Sigmoid colon (tissue), 3 donors: ENCODE measurements at regions not wholly inside any gene's neighbourhood (a gene's known extent, or its start where the extent isn't known, plus 50 kb on each side); places are given as distances from the start of the nearest gene placed in this dataset.

Source experiments
- POLR2A ChIP-seq, 2 donors: fragments of 450-650 bp; IDR thresholded peaks; one replicate each; pipeline ENCODE4 v1.6.1; 2016; ENCODE audit warnings: antibody characterized with exemption in 2 of 2, mild to moderate bottlenecking in 2 of 2, moderate library complexity in 2 of 2
- TF ChIP-seq, protein P1 (sequence below), 4 experiments: fragments of 450-650 bp in 3 of 4; fragments of 200-600 bp in 1 of 4; IDR thresholded peaks; one replicate each; pipeline ENCODE4 v1.5.1; 2016 to 2019; ENCODE audit warnings: antibody characterized with exemption in 4 of 4, mild to moderate bottlenecking in 3 of 4, moderate library complexity in 2 of 4

- no peak for TF ChIP-seq POLR2A (IDR thresholded peaks at IDR 0.05)
- TF ChIP-seq, protein P1, sequence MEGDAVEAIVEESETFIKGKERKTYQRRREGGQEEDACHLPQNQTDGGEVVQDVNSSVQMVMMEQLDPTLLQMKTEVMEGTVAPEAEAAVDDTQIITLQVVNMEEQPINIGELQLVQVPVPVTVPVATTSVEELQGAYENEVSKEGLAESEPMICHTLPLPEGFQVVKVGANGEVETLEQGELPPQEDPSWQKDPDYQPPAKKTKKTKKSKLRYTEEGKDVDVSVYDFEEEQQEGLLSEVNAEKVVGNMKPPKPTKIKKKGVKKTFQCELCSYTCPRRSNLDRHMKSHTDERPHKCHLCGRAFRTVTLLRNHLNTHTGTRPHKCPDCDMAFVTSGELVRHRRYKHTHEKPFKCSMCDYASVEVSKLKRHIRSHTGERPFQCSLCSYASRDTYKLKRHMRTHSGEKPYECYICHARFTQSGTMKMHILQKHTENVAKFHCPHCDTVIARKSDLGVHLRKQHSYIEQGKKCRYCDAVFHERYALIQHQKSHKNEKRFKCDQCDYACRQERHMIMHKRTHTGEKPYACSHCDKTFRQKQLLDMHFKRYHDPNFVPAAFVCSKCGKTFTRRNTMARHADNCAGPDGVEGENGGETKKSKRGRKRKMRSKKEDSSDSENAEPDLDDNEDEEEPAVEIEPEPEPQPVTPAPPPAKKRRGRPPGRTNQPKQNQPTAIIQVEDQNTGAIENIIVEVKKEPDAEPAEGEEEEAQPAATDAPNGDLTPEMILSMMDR (IDR thresholded peaks at IDR 0.05), result no peak
These were observed 309.1 kb upstream of the MAP2 start for GRCh38 chr2:209114588-209115240.
